ENCODE measurements at regions not wholly inside any gene's neighbourhood (a gene's known extent, or its start where the extent isn't known, plus 50 kb on each side); places are given as distances from the start of the nearest gene placed in this dataset.
A peak's percentile ranks its signal among the peaks of the same experiment; 100 is the strongest.

GRCh38 chr3:115450036-115450435, 173.3 kb upstream of the GAP43 start:
- no peak for DNase-seq (ENCODE audit: low read depth)

- no peak for DNase-seq (ENCODE audit: low read depth)
These were observed 159.3 kb upstream of the GAP43 start for GRCh38 chr3:115464036-115464435.

DNA sequence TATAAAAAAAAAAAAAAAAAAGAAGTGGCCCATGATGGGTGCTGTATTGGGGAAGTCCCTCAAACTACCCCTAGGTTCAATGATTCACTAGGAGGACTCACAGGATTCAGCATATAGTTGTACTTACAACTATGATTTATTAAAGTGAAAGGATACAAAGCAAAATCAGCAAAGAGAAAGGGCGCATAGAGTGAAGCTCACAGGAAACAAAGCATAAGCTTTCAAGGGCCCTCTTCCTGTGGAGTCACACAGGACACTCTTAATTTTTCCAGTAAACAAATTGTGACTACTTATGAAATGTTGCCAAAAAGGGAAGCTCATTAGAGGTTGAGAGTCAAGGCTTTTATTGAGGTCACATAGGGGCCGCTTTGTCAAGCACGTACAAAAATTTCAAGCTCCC, 153.7 kb upstream of the GAP43 start:
- DNase-seq (ENCODE audit: low read depth) = no peak

GRCh38 chr3:115470254-115470653, 153.1 kb upstream of the GAP43 start:
- no peak for DNase-seq (ENCODE audit: low read depth)

DNA sequence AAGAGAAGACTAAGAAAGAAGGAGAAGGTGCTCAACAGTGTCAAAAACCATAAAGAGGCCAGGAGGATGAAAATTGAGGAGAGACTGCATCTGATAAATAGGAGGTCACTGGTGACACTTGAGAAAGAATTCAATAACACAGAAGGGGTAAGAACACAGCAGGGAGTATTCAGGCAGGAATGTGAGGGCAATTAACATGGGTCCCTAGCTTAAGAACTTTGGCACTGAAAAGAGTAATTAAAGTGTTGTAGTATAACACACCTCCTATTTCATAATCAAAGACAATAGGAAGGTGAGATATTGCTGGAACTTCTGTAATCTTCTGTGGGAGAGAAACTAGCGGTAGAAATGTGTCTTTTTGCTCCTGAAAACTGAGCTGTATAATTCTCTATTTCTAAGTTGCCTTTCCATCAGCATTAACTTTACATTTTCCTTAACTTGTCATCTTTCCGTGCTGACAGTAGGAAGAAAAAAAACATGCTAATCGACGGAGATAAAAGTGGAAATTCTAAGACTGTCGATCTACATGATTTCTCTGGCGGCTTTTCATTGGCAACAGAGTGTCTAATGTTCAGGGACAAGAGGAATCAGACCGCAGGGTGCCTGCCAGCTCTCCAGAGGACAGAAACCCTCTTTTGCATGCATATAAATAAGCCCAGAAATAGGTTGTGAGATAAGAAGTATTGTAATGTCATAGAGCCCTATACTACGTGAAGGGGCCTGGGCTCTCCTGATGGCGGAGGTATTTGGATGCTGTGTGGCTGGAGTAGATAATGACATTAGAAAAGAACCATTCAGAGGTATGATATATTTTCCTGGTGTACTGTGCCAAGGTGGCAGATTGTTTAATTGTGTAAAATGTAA, 147.9 kb upstream of the GAP43 start:
- no peak for DNase-seq (ENCODE audit: low read depth)

DNA sequence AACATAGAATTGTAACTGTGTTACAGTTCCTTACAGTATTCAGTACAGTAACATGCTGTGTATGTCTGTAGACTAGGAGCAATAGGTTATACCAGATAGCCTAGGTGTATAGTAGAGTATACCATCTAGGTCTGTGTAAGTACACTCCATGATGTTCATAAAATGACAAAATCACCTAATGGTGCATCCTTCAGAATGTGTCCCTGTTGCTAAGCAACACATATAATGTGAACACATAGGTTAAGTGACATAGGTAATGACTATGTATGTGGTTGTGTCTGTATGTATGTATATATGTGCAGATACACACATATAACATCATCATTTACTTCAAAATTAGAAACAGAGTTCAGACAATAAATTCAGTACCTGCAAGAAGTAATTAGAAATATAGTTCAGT, 146.8 kb upstream of the GAP43 start:
- no peak for DNase-seq (ENCODE audit: low read depth)

DNA sequence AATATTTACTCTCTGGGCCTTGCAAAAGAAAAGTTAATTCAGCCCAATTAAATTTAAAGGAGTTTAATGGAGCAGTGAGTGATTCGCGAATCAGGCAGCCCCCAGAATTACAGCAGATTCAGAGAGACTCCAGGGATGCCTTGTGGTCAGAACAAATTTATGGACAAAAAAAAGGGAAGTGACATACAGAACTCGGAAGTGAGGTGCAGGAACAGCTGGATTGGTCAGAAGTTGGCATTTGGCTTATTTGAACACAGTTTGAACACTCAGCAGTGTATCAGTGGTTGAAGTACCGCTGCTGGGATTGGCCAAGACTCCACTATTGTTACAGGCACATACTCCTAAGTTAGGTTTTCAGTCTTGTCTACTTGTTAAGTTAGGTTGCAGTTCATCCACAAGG, 145.0 kb upstream of the GAP43 start:
- no peak for DNase-seq (ENCODE audit: low read depth)

GRCh38 chr3:115486880-115487279, 136.4 kb upstream of the GAP43 start:
- no peak for DNase-seq (ENCODE audit: low read depth)

DNA sequence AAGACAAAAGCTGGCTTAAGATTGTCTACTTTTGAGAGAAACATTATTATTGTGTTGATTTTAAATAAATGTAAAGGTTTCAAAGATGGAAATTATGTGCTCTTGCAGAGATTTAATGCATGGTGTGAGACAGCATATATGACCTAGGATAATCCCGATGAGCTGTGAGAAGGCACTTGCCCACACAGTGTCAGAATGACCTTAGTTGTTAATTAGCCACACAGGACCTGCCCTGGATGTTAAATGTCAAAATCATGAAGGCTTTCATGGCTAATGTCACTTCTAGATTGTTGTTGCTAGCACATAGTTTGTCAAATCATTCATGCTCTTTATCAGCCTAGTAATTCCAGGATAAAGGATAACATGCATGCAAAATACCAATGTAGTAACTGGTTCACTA, 135.3 kb upstream of the GAP43 start:
- DNase-seq (ENCODE audit: low read depth) = no peak

GRCh38 chr3:115488409-115488808, 134.9 kb upstream of the GAP43 start:
- no peak for DNase-seq (ENCODE audit: low read depth)

DNA sequence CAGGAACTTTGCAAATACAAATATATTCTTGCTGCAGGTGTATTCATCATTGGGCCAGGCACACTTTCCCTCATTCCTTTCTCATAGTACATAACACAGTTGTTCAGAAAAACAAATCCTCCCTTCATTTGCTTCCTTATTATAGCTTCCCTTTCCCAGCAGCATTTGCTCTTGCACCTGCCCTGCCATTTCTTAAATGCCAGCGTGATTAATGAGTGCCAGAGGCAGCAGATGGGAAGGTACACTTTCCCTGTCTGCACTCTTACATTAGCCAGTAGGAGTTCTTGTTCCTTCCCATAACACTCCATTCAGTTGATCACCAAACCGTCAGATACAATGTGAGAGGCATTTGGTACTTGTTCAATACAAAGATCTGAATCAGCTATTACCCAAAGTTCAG, 128.5 kb upstream of the GAP43 start:
- DNase-seq (ENCODE audit: low read depth) = no peak

DNA sequence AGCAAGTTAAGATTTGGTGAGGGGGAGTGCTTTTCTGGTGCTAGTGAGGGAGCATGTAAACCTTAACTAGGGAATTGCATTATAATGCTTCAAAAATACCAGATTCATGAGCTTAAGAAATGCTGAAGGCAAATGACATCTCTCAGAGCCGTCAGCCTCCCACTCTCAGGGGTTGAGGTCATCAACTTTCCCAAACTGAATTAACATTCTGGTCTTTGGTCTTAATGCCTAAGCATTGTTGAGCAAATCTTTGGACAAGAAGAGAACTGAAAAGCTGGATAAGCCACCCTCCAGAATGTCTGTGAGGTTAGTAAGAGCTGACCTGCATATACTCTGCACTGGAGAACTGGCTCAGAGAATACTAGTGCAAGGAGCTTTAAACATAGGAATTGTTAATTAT, 124.9 kb upstream of the GAP43 start:
- no peak for DNase-seq (ENCODE audit: low read depth)

DNA sequence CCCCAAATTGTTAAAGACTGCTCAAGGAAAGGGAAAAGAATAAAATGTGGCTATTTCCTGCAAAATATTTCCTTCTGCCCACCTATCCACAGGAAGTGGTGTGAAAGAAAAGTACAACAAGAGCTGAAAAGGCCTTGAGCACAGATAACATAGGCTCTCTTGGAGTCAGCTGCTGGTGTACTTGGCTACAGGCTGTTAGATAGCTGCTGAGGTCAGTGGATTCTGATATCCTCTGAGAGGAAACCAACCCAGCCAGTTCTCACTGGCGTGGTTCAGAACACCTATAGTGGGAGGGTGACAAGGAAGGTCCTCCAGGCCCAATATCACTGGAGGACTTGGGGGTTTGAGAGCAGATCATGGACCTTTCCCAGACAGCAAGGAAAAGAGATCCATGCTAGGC, 124.4 kb upstream of the GAP43 start:
- DNase-seq (ENCODE audit: low read depth) = no peak

GRCh38 chr3:115499666-115500065, 123.6 kb upstream of the GAP43 start:
- no peak for DNase-seq (ENCODE audit: low read depth)

DNA sequence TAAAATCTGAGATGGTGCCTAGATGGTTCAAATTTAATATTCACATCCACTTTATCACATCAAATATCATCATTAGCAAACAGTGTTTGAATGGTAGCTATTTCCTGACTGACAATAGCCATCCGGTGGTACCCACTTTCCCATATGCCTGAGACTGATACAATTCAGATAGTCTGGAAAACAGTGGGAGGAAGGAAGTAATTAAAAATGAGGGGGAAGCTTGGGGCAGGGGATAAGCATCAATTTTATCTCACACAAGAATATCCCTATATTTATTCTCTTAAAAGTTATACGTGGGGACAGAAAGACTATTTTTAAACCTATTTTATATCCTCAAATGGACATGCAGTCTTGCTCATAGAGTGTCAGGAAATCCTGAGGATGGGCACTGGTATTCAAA, 122.5 kb upstream of the GAP43 start:
- DNase-seq (ENCODE audit: low read depth) = no peak

- no peak for DNase-seq (ENCODE audit: low read depth)
These were observed 121.2 kb upstream of the GAP43 start for GRCh38 chr3:115502128-115502527.

GRCh38 chr3:115503394-115503793, 119.9 kb upstream of the GAP43 start:
- DNase-seq (ENCODE audit: low read depth) = no peak

GRCh38 chr3:115508562-115508961, 114.7 kb upstream of the GAP43 start:
- DNase-seq (ENCODE audit: low read depth) = no peak

DNA sequence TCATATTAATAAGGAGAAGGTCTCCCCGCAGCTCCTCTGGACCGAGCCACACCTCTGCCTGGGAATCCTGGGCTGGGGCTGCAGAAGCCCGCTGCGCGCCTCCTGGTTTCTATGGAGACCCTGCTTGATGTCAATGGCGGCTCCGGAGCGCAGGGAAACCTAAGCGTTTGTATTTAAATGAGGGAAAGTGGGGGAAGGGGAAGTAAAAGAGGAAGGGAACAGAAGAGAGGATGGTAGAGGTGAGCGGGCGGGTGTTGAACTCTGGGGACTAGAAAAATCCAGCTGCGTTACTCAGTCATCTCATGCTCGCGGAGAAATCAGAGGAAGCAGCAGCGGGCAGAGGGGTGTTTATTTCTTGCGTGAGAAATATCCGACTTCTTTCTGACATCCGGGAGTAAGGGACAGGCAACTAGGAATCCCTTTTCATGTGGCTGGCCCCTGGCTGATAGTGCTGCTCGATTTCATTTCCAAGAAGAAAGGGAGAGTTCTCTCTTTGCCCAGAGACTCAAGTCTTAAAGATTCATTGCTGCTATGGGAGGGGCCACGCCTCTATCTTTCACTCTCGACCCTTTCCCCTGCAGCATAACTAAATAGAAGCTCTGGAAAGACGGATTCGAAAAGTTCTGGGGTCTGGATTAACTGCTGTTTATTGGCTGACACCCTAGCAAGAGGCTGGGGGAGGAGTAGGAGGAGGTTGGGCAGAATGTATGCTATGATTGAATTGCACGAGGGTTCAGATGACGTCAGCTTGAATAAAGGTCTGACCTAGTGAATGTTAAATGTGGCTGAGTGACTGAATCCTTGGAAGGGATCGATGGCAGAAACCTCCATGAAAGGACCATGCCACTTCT, 110.5 kb upstream of the GAP43 start:
- DNase-seq (ENCODE audit: low read depth) = peak; percentile 19

DNA sequence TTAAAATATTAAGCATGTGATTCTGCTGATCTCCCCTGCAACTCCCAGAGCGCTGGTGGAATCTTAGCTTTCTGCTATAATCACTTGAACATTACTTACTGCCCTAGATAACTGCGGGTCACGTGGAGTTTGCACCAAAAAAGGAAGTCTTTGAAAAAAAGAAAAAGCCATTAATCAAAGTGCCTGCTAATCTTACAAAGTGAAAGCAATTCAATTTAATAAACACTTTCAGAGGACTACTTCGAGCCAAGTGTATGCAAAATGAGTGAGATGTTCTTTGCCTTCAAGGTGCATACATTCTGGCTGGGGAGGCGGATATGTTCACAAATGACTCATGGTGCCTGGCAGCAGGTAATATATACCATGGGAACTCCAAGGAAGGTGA, 109.9 kb upstream of the GAP43 start:
- peak; percentile 16 for DNase-seq (ENCODE audit: low read depth)

GRCh38 chr3:115517457-115518050, 105.8 kb upstream of the GAP43 start:
- peak; percentile 14 for DNase-seq (ENCODE audit: low read depth)

DNA sequence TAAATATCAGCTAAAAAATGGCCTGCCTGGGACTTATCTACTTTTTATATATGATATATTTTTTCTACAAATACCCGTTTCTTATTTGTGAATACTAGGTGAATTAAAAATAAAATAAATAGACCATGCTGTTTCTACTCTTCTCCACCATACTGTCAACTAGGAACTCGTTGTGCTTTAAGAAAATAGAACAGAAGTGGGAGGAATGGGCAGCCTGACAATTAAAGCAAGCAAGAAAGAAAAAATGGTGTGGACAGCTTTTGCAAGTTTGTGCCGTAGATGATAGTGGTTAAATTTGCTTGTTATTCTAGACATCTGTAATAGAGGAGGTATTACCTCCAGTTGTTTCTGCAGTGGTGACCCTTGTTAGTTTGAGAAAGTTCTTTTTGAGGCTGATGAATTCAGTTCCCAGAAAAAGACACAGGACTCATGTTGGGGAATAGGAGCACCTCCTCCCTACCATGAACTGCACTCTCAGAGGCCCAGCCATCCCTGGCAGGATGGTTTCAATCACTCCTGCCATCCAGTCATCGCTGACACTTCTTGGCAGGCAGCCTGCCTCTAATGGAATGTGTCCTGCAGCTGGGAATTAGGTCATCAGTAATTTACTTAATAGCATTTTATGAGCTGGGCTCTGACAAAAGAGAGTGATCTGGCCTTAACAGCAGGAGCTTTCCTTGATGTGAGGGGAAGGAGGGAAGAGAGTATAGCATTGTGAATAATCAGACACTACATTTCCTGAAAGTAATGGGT, 105.0 kb upstream of the GAP43 start:
- peak; percentile 93 for DNase-seq (ENCODE audit: low read depth)

Data from renal cortical epithelial cell (primary cell).